HTR-8/SVneo (cell line): ENCODE measurements at regions not wholly inside any gene's neighbourhood (a gene's known extent, or its start where the extent isn't known, plus 50 kb on each side); places are given as distances from the start of the nearest gene placed in this dataset.
"Not testable (repeated sequence)": the region's sequence is repeated elsewhere in the genome, so short reads cannot be mapped to it uniquely, and the experiment has no call there.

Source experiments
- DNase-seq: peaks from one replicate; pipeline ENCODE4 v3.0.0; 2011; ENCODE audit warnings: low spot score, mixed read lengths; ENCODE audit not compliant: insufficient read length
- FAIRE-seq: peaks from 2 replicates; lab custom pipeline; 2011; peaks lifted over from hg19 to GRCh38; lab: Jason Lieb, UNC

- DNase-seq = no peak
- FAIRE-seq = no peak
These were observed 205.6 kb upstream of the SGO1 start for GRCh38 chr3:20391644-20392043.

GRCh38 chr3:20388971-20389370 lies 203.0 kb upstream of the SGO1 start:
- DNase-seq = no peak
- no peak for FAIRE-seq

GRCh38 chr3:20380295-20380694 lies 194.3 kb upstream of the SGO1 start:
- DNase-seq (no peak), FAIRE-seq (no peak)

GRCh38 chr3:20378315-20378714 lies 192.3 kb upstream of the SGO1 start:
- FAIRE-seq (no peak), DNase-seq (no peak)

GRCh38 chr3:20376665-20377217 lies 190.7 kb upstream of the SGO1 start:
- DNase-seq (no peak), FAIRE-seq (no peak)

GRCh38 chr3:20375302-20375701 lies 189.3 kb upstream of the SGO1 start:
- no peak for FAIRE-seq
- DNase-seq = no peak

GRCh38 chr3:20370273-20371063 lies 184.5 kb upstream of the SGO1 start:
- not testable (repeated sequence) for FAIRE-seq, DNase-seq

- DNase-seq (no peak), FAIRE-seq (no peak)
These were observed 175.0 kb upstream of the SGO1 start for GRCh38 chr3:20361000-20361399.

GRCh38 chr3:20353286-20353685 lies 167.3 kb upstream of the SGO1 start:
- DNase-seq (no peak), FAIRE-seq (no peak)

- no peak for FAIRE-seq
- DNase-seq = no peak
These were observed 166.7 kb upstream of the SGO1 start for GRCh38 chr3:20352546-20353179.

- no peak for FAIRE-seq
These were observed 164.4 kb upstream of the SGO1 start for GRCh38 chr3:20350449-20350848.

GRCh38 chr3:20346916-20347315 lies 160.9 kb upstream of the SGO1 start:
- DNase-seq = no peak
- FAIRE-seq = no peak

More at GRCh38 chr3:20350449-20350848, 164.4 kb upstream of the SGO1 start:
- DNase-seq = no peak

- FAIRE-seq (no peak), DNase-seq (no peak)
These were observed 160.4 kb upstream of the SGO1 start for GRCh38 chr3:20346369-20346768.

- no peak for FAIRE-seq
- no peak for DNase-seq
These were observed 158.5 kb upstream of the SGO1 start for GRCh38 chr3:20344400-20344959.

GRCh38 chr3:20343790-20344189 lies 157.8 kb upstream of the SGO1 start:
- no peak for DNase-seq
- FAIRE-seq = no peak

GRCh38 chr3:20340324-20340928 lies 154.4 kb upstream of the SGO1 start:
- FAIRE-seq (no peak), DNase-seq (peak; percentile 32)

- no peak for FAIRE-seq
- DNase-seq = no peak
These were observed 150.6 kb upstream of the SGO1 start for GRCh38 chr3:20336572-20336971.

GRCh38 chr3:20334842-20335241 lies 148.8 kb upstream of the SGO1 start:
- DNase-seq = no peak
- no peak for FAIRE-seq

- no peak for DNase-seq
- FAIRE-seq = no peak
These were observed 141.9 kb upstream of the SGO1 start for GRCh38 chr3:20327889-20328288.

- no peak for FAIRE-seq
- DNase-seq = no peak
These were observed 140.5 kb upstream of the SGO1 start for GRCh38 chr3:20326541-20326940.

GRCh38 chr3:20325563-20325962 lies 139.6 kb upstream of the SGO1 start:
- DNase-seq = no peak
- no peak for FAIRE-seq
